ENCODE measurements at regions not wholly inside any gene's neighbourhood (a gene's known extent, or its start where the extent isn't known, plus 50 kb on each side); places are given as distances from the start of the nearest gene placed in this dataset.
"Not testable (repeated sequence)": the region's sequence is repeated elsewhere in the genome, so short reads cannot be mapped to it uniquely, and the experiment has no call there.

- DNase-seq (ENCODE audit: low spot score) = no peak
Measured at GRCh38 chr22:34599567-34599966, 466.4 kb upstream of the ISX start.

- DNase-seq (ENCODE audit: low spot score) = no peak
Measured at GRCh38 chr22:34604312-34604711, 461.6 kb upstream of the ISX start.

GRCh38 chr22:34608106-34608505, 457.9 kb upstream of the ISX start:
- DNase-seq (ENCODE audit: low spot score) = no peak

- no peak for DNase-seq (ENCODE audit: low spot score)
Measured at GRCh38 chr22:34608540-34609115, 457.3 kb upstream of the ISX start.

- DNase-seq (ENCODE audit: low spot score) = no peak
Measured at GRCh38 chr22:34609646-34610045, 456.3 kb upstream of the ISX start.

- DNase-seq (ENCODE audit: low spot score) = no peak
Measured at GRCh38 chr22:34620161-34620560, 445.8 kb upstream of the ISX start.

GRCh38 chr22:34620832-34621231, 445.1 kb upstream of the ISX start:
- no peak for DNase-seq (ENCODE audit: low spot score)

- DNase-seq (ENCODE audit: low spot score) = no peak
Measured at GRCh38 chr22:34622602-34623001, 443.4 kb upstream of the ISX start.

GRCh38 chr22:34623580-34623979, 442.4 kb upstream of the ISX start:
- DNase-seq (ENCODE audit: low spot score) = no peak

GRCh38 chr22:34625892-34626291, 440.1 kb upstream of the ISX start:
- DNase-seq (ENCODE audit: low spot score) = not testable (repeated sequence)

- DNase-seq (ENCODE audit: low spot score) = no peak
Measured at GRCh38 chr22:34638128-34638527, 427.8 kb upstream of the ISX start.

GRCh38 chr22:34639911-34640310, 426.0 kb upstream of the ISX start:
- DNase-seq (ENCODE audit: low spot score) = no peak

- peak; percentile 3 for DNase-seq (ENCODE audit: low spot score)
Measured at GRCh38 chr22:34645375-34645774, 420.6 kb upstream of the ISX start.

- DNase-seq (ENCODE audit: low spot score) = no peak
Measured at GRCh38 chr22:34669001-34669400, 397.0 kb upstream of the ISX start.

GRCh38 chr22:34683031-34683430, 382.9 kb upstream of the ISX start:
- DNase-seq (ENCODE audit: low spot score) = not testable (repeated sequence)

- not testable (repeated sequence) for DNase-seq (ENCODE audit: low spot score)
Measured at GRCh38 chr22:34684278-34684677, 381.7 kb upstream of the ISX start.

GRCh38 chr22:34687116-34687515, 378.8 kb upstream of the ISX start:
- no peak for DNase-seq (ENCODE audit: low spot score)

- no peak for DNase-seq (ENCODE audit: low spot score)
Measured at GRCh38 chr22:34688825-34689224, 377.1 kb upstream of the ISX start.

GRCh38 chr22:34696557-34696956, 369.4 kb upstream of the ISX start:
- no peak for DNase-seq (ENCODE audit: low spot score)

- no peak for DNase-seq (ENCODE audit: low spot score)
Measured at GRCh38 chr22:34702279-34702678, 363.7 kb upstream of the ISX start.

- no peak for DNase-seq (ENCODE audit: low spot score)
Measured at GRCh38 chr22:34709641-34710040, 356.3 kb upstream of the ISX start.

GRCh38 chr22:34722901-34723300, 343.1 kb upstream of the ISX start:
- no peak for DNase-seq (ENCODE audit: low spot score)

- DNase-seq (ENCODE audit: low spot score) = no peak
Measured at GRCh38 chr22:34736081-34736480, 329.9 kb upstream of the ISX start.

GRCh38 chr22:34738661-34739400, 327.1 kb upstream of the ISX start:
- no peak for DNase-seq (ENCODE audit: low spot score)

All from HuH-7 (cell line).